AG04450 (cell line): ENCODE measurements at regions not wholly inside any gene's neighbourhood (a gene's known extent, or its start where the extent isn't known, plus 50 kb on each side); places are given as distances from the start of the nearest gene placed in this dataset.

Experiments
- CTCF ChIA-PET: fragments of 300-600, 350-600 bp; formaldehyde crosslinking; extraction: SDS; loops from one replicate; lab custom pipeline; 2022; ENCODE audit warnings: antibody characterized with exemption, inconsistent platforms; lab: Charles Lee
- POLR2A ChIA-PET: fragments of 350-600 bp; formaldehyde crosslinking; extraction: SDS; loops from one replicate; lab custom pipeline; 2021; ENCODE audit warnings: antibody characterized with exemption, inconsistent platforms; lab: Yijun Ruan, JAX
- DNase-seq: peaks from one replicate; pipeline ENCODE4 v3.0.0-alpha.2; 2011; ENCODE audit warnings: low read depth, low spot score
- H3K27ac ChIP-seq: one replicate; pipeline ENCODE4 v1.5.1; 2012; ENCODE audit warnings: low read depth, low read length, control low read depth
- H3K27me3 ChIP-seq: one replicate; pipeline ENCODE4 v1.6.0; 2012; ENCODE audit warnings: low read length; ENCODE audit not compliant: control insufficient read depth, insufficient read depth
- H3K4me3 ChIP-seq: 2 replicates; pipeline ENCODE4 v1.5.1; 2011; ENCODE audit warnings: mild to moderate bottlenecking, low read depth, low read length, control low read depth
- H3K9me3 ChIP-seq: 2 replicates; pipeline ENCODE4 v1.5.1; 2012; ENCODE audit warnings: low read length; ENCODE audit not compliant: control insufficient read depth, insufficient read depth
- CTCF ChIP-seq: IDR thresholded peaks from 2 replicates; pipeline ENCODE4 v1.5.1; 2011; ENCODE audit warnings: low read depth, low read length, control low read depth, inconsistent platforms

- Histone ChIP-seq H3K4me3 (no peak overlapping the region), H3K27ac (no peak overlapping the region), H3K9me3 (peaks cover 8% of the 10 kb centered on the region), H3K27me3 (no peaks in the 10 kb centered on the region)
- no peak for DNase-seq
- TF ChIP-seq CTCF, result no peak
- ChIA-PET CTCF (no interaction called here), POLR2A (no interaction called here)
Measured at GRCh38 chr12:92601176-92601575, 101.6 kb upstream of the PLEKHG7 start.

- Histone ChIP-seq H3K9me3 (peaks cover 8% of the 10 kb centered on the region), H3K27me3 (no peaks in the 10 kb centered on the region), H3K4me3 (no peak overlapping the region), H3K27ac (no peak overlapping the region)
- no peak for TF ChIP-seq CTCF
- no peak for DNase-seq
- POLR2A ChIA-PET, result no interaction called here
- CTCF ChIA-PET, result no interaction called here
Measured at GRCh38 chr12:92600052-92600451, 102.7 kb upstream of the PLEKHG7 start.

DNA sequence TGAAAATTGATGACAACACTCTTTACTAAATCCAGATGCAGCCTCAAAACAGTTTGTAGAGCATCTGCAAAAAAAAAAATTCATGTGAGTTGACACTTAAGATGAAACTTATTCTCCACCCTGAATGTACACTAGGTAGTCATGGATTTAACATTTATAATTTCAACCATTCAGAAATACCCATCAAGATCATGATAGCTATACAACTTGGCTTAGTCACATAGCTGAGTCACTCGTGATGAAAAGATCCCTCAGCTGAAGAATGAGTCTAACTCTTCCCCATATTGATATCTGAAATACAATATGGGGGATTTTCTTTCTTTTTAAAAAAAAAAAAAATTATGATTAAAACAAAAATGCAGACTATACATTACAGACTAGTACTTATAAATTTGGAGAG lies 104.8 kb upstream of the PLEKHG7 start:
- no peak overlapping the region for H3K4me3 ChIP-seq
- no peaks in the 10 kb centered on the region for H3K27me3 ChIP-seq
- H3K27ac ChIP-seq, result no peak overlapping the region
- CTCF ChIA-PET, result interaction anchor here (1.0 to 2.0 kb wide), 4 partner anchors 10 to 1217 kb away, joined by 4 read pairs; no protein-coding TSS in a partner anchor
- H3K9me3 ChIP-seq, result peaks cover 8% of the 10 kb centered on the region
- POLR2A ChIA-PET, result interaction anchor here (0.7 to 0.9 kb wide), 2 partner anchors 453 to 778 kb away, joined by 3 to 5 read pairs; partner anchors contain the start of gene BTG1
- DNase-seq, result no peak
- no peak for TF ChIP-seq CTCF

- TF ChIP-seq CTCF, result no peak
- POLR2A ChIA-PET, result no interaction called here
- no peak for DNase-seq
- Histone ChIP-seq H3K27ac (no peak overlapping the region), H3K27me3 (no peaks in the 10 kb centered on the region), H3K9me3 (peaks cover 8% of the 10 kb centered on the region), H3K4me3 (no peak overlapping the region)
- CTCF ChIA-PET, result interaction anchor here (2.0 kb wide), 1 partner anchor 11 kb away, joined by 4 read pairs; no protein-coding TSS in a partner anchor
Measured at GRCh38 chr12:92597118-92597517, 105.7 kb upstream of the PLEKHG7 start.

DNA sequence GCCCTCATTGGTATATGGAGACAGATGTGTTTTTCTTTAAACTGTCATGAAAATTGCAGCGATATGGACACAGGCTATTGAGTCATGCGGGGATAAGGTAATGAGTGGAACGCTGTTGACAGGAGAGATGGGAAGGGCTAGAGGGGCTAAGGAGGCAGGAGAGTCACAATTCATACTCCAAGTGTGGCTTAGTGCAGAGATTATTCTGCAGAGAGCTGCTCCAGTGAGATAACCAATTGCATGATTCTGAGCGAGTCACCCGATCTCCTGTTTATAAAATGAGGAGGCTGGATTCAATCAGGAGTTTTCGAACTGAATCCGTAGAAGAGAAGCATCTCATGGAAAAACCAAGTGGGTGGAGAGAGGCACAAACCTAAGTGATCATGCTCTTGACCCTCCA lies 106.4 kb upstream of the PLEKHG7 start:
- TF ChIP-seq CTCF, result no peak
- ChIA-PET POLR2A (no interaction called here), CTCF (interaction anchor here (0.5 kb wide), 1 partner anchor 12 kb away, joined by 4 read pairs; no protein-coding TSS in a partner anchor)
- Histone ChIP-seq H3K27me3 (no peaks in the 10 kb centered on the region), H3K27ac (peak overlapping the region; percentile 23), H3K9me3 (peaks cover 8% of the 10 kb centered on the region), H3K4me3 (no peak overlapping the region)
- peak; percentile 30 for DNase-seq
